SK-N-SH (cell line): ENCODE measurements at regions not wholly inside any gene's neighbourhood (a gene's known extent, or its start where the extent isn't known, plus 50 kb on each side); places are given as distances from the start of the nearest gene placed in this dataset.

Experiments
- CTCF ChIA-PET: fragments of 300-600, 350-600 bp; formaldehyde crosslinking; extraction: SDS; loops from one replicate; lab custom pipeline; 2021; lab: Yijun Ruan, JAX
- POLR2A ChIA-PET: fragments of 350-600 bp; sonication (Branson Sonifier 250); formaldehyde crosslinking; extraction: SDS; loops from one replicate; lab custom pipeline; 2020; ENCODE audit warnings: antibody characterized with exemption, inconsistent platforms; lab: Yijun Ruan, JAX
- DNase-seq: peaks from one replicate; pipeline ENCODE4 v3.0.0; 2012
- H2AFZ ChIP-seq: fragments of 200-600 bp; sonication (generic); 2 replicates; pipeline ENCODE4 v1.8.1; 2016; ENCODE audit warnings: antibody characterized with exemption, mild to moderate bottlenecking, low read depth
- H3F3A ChIP-seq: fragments of 200-600 bp; sonication (generic); replicated peaks from 2 replicates; pipeline ENCODE3; 2016; ENCODE audit warnings: antibody characterized with exemption, mild to moderate bottlenecking; ENCODE audit not compliant: insufficient read depth
- H3K27ac ChIP-seq, 2 experiments: fragments of 200-500 bp in 1 of 2; fragments of 200-600 bp in 1 of 2; sonication (Bioruptor generic) in 1 of 2; sonication (generic), shearing (Covaris generic) in 1 of 2; 2 replicates each; pipeline versions ENCODE4 v1.5.1 to v1.6.1; 2014 to 2016; ENCODE audit warnings: low read depth in 2 of 2, inconsistent platforms in 1 of 2, low read length in 1 of 2, mild to moderate bottlenecking in 1 of 2, mixed read lengths in 1 of 2
- H3K27me3 ChIP-seq: fragments of 200-600 bp; sonication (generic), shearing (Covaris generic); 2 replicates; pipeline ENCODE4 v1.6.1; 2016; ENCODE audit warnings: mixed run types; ENCODE audit not compliant: insufficient read depth
- H3K36me3 ChIP-seq, 2 experiments: fragments of 200-500 bp in 1 of 2; fragments of 200-600 bp in 1 of 2; sonication (Bioruptor generic) in 1 of 2; sonication (generic) in 1 of 2; replicated peaks in 1 of 2; 2 replicates each; pipeline versions ENCODE3 to v1.5.1; 2014 to 2016; ENCODE audit warnings: low read length in 1 of 2, mild to moderate bottlenecking in 1 of 2; ENCODE audit not compliant: insufficient read depth in 2 of 2, control insufficient read depth in 1 of 2
- H3K4me1 ChIP-seq, 2 experiments: fragments of 200-500 bp in 1 of 2; fragments of 200-600 bp in 1 of 2; sonication (Bioruptor generic) in 1 of 2; sonication (generic), shearing (Covaris generic) in 1 of 2; 2 replicates each; pipeline versions ENCODE4 v1.5.1 to v1.6.1; 2014 to 2016; ENCODE audit warnings: low read depth in 1 of 2, low read length in 1 of 2, mixed run types in 1 of 2; ENCODE audit not compliant: insufficient read depth in 2 of 2, control insufficient read depth in 1 of 2
- H3K4me2 ChIP-seq: fragments of 200-600 bp; sonication (generic), shearing (Covaris generic); 2 replicates; pipeline ENCODE4 v1.6.1; 2017; ENCODE audit warnings: mixed run types
- H3K4me3 ChIP-seq, 2 experiments: fragments of 200-500 bp in 1 of 2; fragments of 200-600 bp in 1 of 2; sonication (Bioruptor generic) in 1 of 2; sonication (generic), shearing (Covaris generic) in 1 of 2; 2 replicates each; pipeline versions ENCODE4 v1.5.1 to v1.8.1; 2014 to 2016; ENCODE audit warnings: low read depth in 2 of 2, inconsistent platforms in 1 of 2, low read length in 1 of 2, mild to moderate bottlenecking in 1 of 2, mixed read lengths in 1 of 2, moderate library complexity in 1 of 2
- H3K79me2 ChIP-seq: fragments of 200-600 bp; sonication (generic); 2 replicates; pipeline ENCODE4 v1.8.1; 2017; ENCODE audit warnings: mild to moderate bottlenecking; ENCODE audit not compliant: insufficient read depth
- H3K9ac ChIP-seq: fragments of 200-600 bp; sonication (generic); 2 replicates; pipeline ENCODE4 v1.6.1; 2017; ENCODE audit warnings: mixed run types
- H3K9me2 ChIP-seq: fragments of 200-600 bp; sonication (generic); 2 replicates; pipeline ENCODE4 v1.6.1; 2017; ENCODE audit warnings: mixed run types
- H3K9me3 ChIP-seq: fragments of 200-600 bp; sonication (generic); 2 replicates; pipeline ENCODE4 v1.6.1; 2017; ENCODE audit warnings: mixed run types, mild to moderate bottlenecking, moderate library complexity
- H4K20me1 ChIP-seq: fragments of 200-600 bp; sonication (generic); 2 replicates; pipeline ENCODE4 v1.6.1; 2017; ENCODE audit warnings: mild to moderate bottlenecking, mixed run types; ENCODE audit not compliant: insufficient read depth
- CHD2 ChIP-seq: fragments of 150-350 bp; IDR thresholded peaks from 2 replicates; pipeline ENCODE4 v1.6.1; 2018; ENCODE audit warnings: low read length; ENCODE audit not compliant: partially characterized antibody
- FOSL2 ChIP-seq: IDR thresholded peaks from 2 replicates; pipeline ENCODE4 v1.4.0; 2012; ENCODE audit warnings: low read depth, mild to moderate bottlenecking, moderate library complexity, borderline replicate concordance
- NRF1 ChIP-seq: IDR thresholded peaks from 2 replicates; pipeline ENCODE4 v1.6.1; 2012; ENCODE audit warnings: low read depth, mild to moderate bottlenecking, low read length
- POLR2AphosphoS5 ChIP-seq: IDR thresholded peaks from 2 replicates; pipeline ENCODE4 v1.6.1; 2012; ENCODE audit warnings: low read depth, low read length
- SIN3A ChIP-seq: IDR thresholded peaks from 2 replicates; pipeline ENCODE4 v1.6.1; 2012; ENCODE audit warnings: low read depth, mild to moderate bottlenecking, low read length, moderate library complexity, borderline replicate concordance
- TCF12 ChIP-seq: IDR thresholded peaks from 2 replicates; pipeline ENCODE4 v1.4.0; 2012
- YY1 ChIP-seq: IDR thresholded peaks from 2 replicates; pipeline ENCODE4 v1.4.0; 2012; ENCODE audit warnings: low read depth, mild to moderate bottlenecking
- WGBS: methylation state at CpG from one replicate; pipeline ENCODE4 v1.1.6; 2017; ENCODE audit warnings: low lambda C conversion rate; 5-methylcytosine and 5-hydroxymethylcytosine counted together
- TF ChIP-seq, protein P1 (sequence below): fragments of 200-600 bp; sonication (generic); IDR thresholded peaks from 2 replicates; pipeline ENCODE4 v1.6.1; 2017; ENCODE audit warnings: antibody characterized with exemption, mild to moderate bottlenecking, moderate library complexity
- TF ChIP-seq, protein P2 (sequence below): IDR thresholded peaks from 2 replicates; pipeline ENCODE4 v1.6.1; 2012; ENCODE audit warnings: mild to moderate bottlenecking, low read depth, low read length, moderate library complexity
- TF ChIP-seq, protein P3 (sequence below): fragments of 150-350 bp; IDR thresholded peaks from 2 replicates; pipeline ENCODE4 v1.6.1; 2017; ENCODE audit warnings: antibody characterized with exemption, low read length, low read depth, borderline replicate concordance

DNA sequence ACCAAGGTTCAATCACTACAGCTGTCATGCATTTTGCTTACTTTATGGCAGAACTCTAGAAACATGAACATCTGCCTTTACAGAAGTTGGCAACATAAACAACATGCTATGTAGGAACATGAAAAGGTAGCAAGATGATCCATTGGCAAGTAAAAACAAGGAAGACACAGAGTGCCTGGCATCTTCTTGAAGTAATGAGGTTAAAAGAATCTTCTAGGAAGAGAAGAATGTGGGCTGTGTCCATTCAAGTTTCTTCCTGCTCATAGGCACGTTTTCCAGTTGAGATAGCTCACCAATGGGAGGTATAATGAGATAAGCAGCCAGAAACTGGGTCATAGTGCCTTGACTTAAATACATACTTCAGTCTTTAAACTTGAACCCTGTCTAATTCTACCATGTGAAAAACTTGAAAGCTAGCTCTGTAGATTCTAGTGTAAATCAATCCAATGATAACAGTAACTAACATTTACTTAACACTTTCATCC is 109.4 kb upstream of the PRLR start:
- CTCF ChIA-PET: interaction anchor here (0.9 kb wide), 1 partner anchor 32 kb away, joined by 5 read pairs; no protein-coding TSS in a partner anchor
- H3K4me1 ChIP-seq: no peaks in the 10 kb centered on the region
- no peaks in the 10 kb centered on the region for H3K79me2 ChIP-seq

More for the DNA sequence above, 109.4 kb upstream of the PRLR start:
- H3K9ac ChIP-seq: no peak overlapping the region
- WGBS: 0% methylated on average over 1 of the region's 1 CpG
- H3K27ac ChIP-seq: no peak overlapping the region
- H3F3A ChIP-seq: no peaks in the 10 kb centered on the region
- H3K4me3 ChIP-seq: no peak overlapping the region
- no peak overlapping the region for H3K4me2 ChIP-seq
- no peaks in the 10 kb centered on the region for H3K9me2 ChIP-seq
- H3K36me3 ChIP-seq: no peaks in the 10 kb centered on the region
- no peaks in the 10 kb centered on the region for H4K20me1 ChIP-seq
- DNase-seq: no peak
- H3K27me3 ChIP-seq: no peaks in the 10 kb centered on the region
- H3K9me3 ChIP-seq: no peaks in the 10 kb centered on the region
- TF ChIP-seq, protein P1, sequence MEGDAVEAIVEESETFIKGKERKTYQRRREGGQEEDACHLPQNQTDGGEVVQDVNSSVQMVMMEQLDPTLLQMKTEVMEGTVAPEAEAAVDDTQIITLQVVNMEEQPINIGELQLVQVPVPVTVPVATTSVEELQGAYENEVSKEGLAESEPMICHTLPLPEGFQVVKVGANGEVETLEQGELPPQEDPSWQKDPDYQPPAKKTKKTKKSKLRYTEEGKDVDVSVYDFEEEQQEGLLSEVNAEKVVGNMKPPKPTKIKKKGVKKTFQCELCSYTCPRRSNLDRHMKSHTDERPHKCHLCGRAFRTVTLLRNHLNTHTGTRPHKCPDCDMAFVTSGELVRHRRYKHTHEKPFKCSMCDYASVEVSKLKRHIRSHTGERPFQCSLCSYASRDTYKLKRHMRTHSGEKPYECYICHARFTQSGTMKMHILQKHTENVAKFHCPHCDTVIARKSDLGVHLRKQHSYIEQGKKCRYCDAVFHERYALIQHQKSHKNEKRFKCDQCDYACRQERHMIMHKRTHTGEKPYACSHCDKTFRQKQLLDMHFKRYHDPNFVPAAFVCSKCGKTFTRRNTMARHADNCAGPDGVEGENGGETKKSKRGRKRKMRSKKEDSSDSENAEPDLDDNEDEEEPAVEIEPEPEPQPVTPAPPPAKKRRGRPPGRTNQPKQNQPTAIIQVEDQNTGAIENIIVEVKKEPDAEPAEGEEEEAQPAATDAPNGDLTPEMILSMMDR: no peak
- no peak for TF ChIP-seq TCF12
- TF ChIP-seq, protein P2, sequence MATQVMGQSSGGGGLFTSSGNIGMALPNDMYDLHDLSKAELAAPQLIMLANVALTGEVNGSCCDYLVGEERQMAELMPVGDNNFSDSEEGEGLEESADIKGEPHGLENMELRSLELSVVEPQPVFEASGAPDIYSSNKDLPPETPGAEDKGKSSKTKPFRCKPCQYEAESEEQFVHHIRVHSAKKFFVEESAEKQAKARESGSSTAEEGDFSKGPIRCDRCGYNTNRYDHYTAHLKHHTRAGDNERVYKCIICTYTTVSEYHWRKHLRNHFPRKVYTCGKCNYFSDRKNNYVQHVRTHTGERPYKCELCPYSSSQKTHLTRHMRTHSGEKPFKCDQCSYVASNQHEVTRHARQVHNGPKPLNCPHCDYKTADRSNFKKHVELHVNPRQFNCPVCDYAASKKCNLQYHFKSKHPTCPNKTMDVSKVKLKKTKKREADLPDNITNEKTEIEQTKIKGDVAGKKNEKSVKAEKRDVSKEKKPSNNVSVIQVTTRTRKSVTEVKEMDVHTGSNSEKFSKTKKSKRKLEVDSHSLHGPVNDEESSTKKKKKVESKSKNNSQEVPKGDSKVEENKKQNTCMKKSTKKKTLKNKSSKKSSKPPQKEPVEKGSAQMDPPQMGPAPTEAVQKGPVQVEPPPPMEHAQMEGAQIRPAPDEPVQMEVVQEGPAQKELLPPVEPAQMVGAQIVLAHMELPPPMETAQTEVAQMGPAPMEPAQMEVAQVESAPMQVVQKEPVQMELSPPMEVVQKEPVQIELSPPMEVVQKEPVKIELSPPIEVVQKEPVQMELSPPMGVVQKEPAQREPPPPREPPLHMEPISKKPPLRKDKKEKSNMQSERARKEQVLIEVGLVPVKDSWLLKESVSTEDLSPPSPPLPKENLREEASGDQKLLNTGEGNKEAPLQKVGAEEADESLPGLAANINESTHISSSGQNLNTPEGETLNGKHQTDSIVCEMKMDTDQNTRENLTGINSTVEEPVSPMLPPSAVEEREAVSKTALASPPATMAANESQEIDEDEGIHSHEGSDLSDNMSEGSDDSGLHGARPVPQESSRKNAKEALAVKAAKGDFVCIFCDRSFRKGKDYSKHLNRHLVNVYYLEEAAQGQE: no peak
- TF ChIP-seq FOSL2: no peak
- no peak for TF ChIP-seq YY1
- no peak for TF ChIP-seq CHD2
- TF ChIP-seq, protein P3, sequence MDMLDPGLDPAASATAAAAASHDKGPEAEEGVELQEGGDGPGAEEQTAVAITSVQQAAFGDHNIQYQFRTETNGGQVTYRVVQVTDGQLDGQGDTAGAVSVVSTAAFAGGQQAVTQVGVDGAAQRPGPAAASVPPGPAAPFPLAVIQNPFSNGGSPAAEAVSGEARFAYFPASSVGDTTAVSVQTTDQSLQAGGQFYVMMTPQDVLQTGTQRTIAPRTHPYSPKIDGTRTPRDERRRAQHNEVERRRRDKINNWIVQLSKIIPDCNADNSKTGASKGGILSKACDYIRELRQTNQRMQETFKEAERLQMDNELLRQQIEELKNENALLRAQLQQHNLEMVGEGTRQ: no peak
- no peak for TF ChIP-seq POLR2AphosphoS5
- TF ChIP-seq SIN3A: no peak
- no peak for TF ChIP-seq NRF1
- POLR2A ChIA-PET: no interaction called here
- H2AFZ ChIP-seq: no peak overlapping the region
